Left renal pelvis (tissue), 4 donors: ENCODE measurements at regions not wholly inside any gene's neighbourhood (a gene's known extent, or its start where the extent isn't known, plus 50 kb on each side); places are given as distances from the start of the nearest gene placed in this dataset.
"Not testable (repeated sequence)": the region's sequence is repeated elsewhere in the genome, so short reads cannot be mapped to it uniquely, and the experiment has no call there.

Experiments
- DNase-seq, 4 donors: peaks; one replicate each; pipeline ENCODE4 v3.0.0-alpha.2; 2013; ENCODE audit warnings: low read depth in 4 of 4, low spot score in 3 of 4

DNA sequence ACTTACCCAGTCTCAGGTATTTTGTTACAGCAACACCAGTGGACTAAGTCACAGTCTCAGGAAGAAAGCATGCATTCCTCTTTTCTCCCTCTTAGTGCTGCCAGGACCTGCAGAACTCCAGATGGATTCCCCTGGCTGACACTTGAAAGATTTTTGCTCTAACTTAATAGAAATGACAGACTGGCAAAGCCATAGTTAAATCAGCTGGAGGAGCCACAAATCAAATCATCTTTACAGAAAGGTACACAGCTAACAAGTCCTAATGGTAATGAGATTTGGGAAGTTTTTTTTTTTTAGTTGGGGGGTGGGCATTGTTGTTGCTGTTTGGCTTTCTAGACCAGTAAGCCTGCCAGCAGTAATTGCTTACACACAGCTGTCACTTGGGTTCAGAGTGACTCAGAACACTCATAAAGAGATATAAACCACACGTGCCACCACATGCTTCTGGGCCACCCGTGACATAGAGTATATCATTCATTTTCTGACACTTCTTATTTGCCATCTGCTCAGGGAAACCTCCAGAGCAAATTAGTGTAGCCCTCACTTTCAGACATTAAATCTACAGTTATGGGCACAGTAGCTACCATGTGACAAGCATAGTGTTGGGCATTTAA is 72.4 kb downstream of the FH start:
- DNase-seq = no peak

DNA sequence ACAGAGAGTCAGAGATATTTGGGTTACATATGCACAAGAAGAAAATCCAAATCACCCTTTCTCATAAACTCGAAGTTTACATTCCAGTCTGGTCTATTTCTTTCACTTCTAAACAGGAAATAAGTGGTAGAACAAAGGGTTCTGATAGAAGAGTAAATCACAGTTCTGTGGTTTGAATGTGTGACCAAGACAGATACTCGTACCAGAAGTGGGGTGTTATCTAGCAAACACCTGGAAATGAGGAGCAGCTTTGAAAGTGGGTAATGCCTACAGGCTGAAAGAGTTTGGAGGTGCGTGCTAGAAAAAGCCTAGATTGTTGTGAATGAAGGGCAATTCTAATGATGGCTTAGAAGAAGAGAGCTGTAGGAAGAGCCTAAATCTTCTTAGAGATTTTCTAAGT is 74.7 kb downstream of the FH start:
- no peak for DNase-seq

DNA sequence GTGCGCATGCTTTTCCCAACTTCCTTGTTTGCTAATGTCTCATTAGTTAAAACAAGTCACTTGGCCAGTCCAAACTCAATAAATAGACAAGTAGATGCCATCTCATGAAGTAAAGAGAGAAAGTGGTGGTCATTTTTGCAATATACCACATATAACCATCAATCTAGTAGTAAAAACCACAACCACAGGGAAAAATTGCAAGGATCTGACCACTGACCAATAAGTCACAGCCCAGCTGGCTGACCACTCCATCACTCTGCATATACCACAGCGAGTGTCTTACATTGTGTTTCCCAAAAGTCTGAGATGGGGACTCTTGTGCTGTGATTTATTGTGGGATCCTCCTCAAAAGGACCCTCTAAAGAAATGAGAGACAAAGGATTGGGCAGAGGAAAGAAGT is 76.0 kb downstream of the FH start:
- no peak for DNase-seq

GRCh38 chr1:241442686-241443085 is 76.9 kb downstream of the FH start:
- no peak for DNase-seq

- DNase-seq = no peak
Measured at GRCh38 chr1:241440904-241441303, 78.7 kb downstream of the FH start.

DNA sequence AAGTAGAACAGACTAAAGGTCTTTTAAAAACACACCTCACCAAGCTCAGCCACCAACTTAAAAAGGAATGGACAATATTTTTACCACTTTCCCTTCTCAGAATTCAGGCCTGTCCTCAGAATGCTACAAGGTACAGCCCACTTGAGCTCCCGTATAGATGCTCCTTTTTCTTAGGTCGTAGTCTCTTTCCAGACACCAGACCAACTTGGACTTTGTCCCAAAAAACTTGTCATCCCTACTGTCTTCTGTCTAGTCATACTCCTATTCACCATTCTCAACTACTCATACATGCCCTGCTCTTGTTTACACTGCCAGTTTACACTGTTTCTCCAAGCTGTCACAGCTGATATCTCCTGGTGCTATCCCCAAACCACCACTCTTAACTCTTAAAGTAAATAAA is 80.9 kb downstream of the FH start:
- DNase-seq = not testable (repeated sequence)

GRCh38 chr1:241432241-241432640 is 75.2 kb upstream of the RGS7 start:
- no peak for DNase-seq

GRCh38 chr1:241425091-241425490 is 68.1 kb upstream of the RGS7 start:
- not testable (repeated sequence) for DNase-seq

GRCh38 chr1:241424480-241424971 is 67.5 kb upstream of the RGS7 start:
- no peak for DNase-seq

GRCh38 chr1:241423541-241424479 is 66.8 kb upstream of the RGS7 start:
- peak in 3 of 4 donors; percentile 4 to 18 (median 15) for DNase-seq

GRCh38 chr1:241422470-241422869 is 65.5 kb upstream of the RGS7 start:
- DNase-seq = no peak

GRCh38 chr1:241419986-241420385 is 63.0 kb upstream of the RGS7 start:
- no peak for DNase-seq

GRCh38 chr1:241417258-241417657 is 60.3 kb upstream of the RGS7 start:
- no peak for DNase-seq

DNA sequence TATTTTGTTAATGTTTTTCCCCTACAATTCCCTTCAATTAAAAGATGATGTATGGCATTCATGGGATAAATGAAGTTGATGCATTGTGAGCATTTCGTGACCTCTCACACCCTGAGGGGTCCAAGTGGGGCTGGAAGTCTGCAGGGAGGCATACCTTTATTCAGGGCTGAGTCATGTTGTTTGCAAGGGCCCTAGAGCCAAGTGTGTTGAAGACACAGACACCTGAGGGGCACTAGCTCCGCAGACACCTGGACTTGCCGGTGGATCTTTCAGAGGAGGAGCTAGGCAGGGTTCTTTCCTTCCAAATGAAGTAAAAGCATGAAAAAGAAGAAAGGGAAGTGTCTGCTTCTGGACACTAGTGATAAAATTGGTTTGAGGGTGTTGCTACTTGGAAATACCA is 57.0 kb upstream of the RGS7 start:
- no peak for DNase-seq

- DNase-seq = no peak
Measured at GRCh38 chr1:241413386-241413785, 56.4 kb upstream of the RGS7 start.

- no peak for DNase-seq
Measured at GRCh38 chr1:241412646-241413045, 55.6 kb upstream of the RGS7 start.

GRCh38 chr1:241411776-241412338 is 54.9 kb upstream of the RGS7 start:
- DNase-seq = no peak

DNA sequence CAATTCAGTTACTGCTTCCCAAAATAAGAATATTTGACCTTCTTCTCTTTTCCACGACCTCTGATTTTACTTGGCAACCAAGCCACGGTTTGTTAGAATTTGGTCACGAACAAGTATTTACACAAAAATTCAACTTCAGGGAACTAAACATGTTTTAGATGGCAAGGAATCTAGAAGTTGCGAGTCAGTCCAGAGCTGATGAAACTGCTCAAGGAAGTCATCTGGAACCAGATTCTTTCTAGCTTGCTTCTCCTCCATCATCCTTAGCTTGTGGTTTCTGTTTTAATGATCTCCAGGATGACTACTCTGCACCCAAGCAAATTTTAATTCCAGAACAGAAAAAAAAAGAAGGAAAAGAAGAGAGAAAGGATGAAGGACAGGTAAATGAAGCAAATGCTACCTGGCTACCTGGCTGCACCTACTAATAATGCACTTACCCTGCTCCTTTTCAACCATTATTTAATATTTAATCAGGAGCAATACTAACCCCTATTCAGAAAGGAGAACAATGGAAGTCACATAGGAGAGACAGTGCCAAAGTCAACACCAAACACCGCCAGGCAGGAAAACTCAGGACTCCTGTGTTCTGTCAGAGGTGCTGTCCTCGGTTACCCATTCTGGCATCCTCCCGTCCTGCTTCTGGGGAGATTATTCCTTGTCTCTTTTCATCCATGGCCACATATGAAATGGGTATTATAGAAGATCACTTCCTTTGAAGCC is 54.2 kb upstream of the RGS7 start:
- DNase-seq = no peak

- DNase-seq = no peak
Measured at GRCh38 chr1:241408170-241408569, 51.2 kb upstream of the RGS7 start.
